ENCODE measurements at regions not wholly inside any gene's neighbourhood (a gene's known extent, or its start where the extent isn't known, plus 50 kb on each side); places are given as distances from the start of the nearest gene placed in this dataset.

DNA sequence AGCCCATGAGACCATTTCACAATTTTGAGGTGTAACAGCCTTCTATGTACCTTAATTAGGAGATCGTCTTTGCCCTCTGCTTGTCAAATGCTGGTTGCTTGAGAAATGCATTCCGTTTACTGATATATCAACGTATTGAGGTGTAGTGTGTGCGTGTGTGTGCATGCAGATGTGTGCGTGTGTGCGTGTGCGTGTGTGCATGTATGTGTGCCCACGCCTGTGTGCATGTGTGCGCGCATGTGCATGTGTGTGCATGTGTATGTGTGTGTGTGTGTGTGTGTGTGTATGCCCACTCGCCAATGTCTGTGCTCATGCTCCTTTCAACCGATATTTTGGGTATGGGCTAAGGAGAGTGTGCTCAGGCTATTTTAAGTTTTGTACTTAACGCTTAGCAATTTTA is 81.5 kb upstream of the ZFHX3 start:
- Histone ChIP-seq H3K4me3 (ENCODE audit: low read length) (no peak overlapping the region), H3K79me2 (ENCODE audit: control insufficient read depth, low read length) (no peaks in the 10 kb centered on the region), H3K9me2 (replicated peaks; ENCODE audit: control insufficient read depth, low read length) (no peaks in the 10 kb centered on the region), H3K9me3 (ENCODE audit: control insufficient read depth, insufficient read depth, low read length) (no peaks in the 10 kb centered on the region), H3K4me1 (ENCODE audit: control insufficient read depth, low read length) (no peaks in the 10 kb centered on the region), H3K36me3 (ENCODE audit: control insufficient read depth, low read length) (no peaks in the 10 kb centered on the region), H3K4me2 (ENCODE audit: low read length) (no peak overlapping the region), H3K27ac (ENCODE audit: low read depth, low read length) (no peak overlapping the region), H4K20me1 (ENCODE audit: control insufficient read depth, insufficient read depth, low read depth, low read length) (no peaks in the 10 kb centered on the region), H3F3A (ENCODE audit: control insufficient read depth, insufficient read depth) (no peaks in the 10 kb centered on the region), H3K27me3 (ENCODE audit: control insufficient read depth, low read length) (no peaks in the 10 kb centered on the region)
- TF ChIP-seq, protein P1, sequence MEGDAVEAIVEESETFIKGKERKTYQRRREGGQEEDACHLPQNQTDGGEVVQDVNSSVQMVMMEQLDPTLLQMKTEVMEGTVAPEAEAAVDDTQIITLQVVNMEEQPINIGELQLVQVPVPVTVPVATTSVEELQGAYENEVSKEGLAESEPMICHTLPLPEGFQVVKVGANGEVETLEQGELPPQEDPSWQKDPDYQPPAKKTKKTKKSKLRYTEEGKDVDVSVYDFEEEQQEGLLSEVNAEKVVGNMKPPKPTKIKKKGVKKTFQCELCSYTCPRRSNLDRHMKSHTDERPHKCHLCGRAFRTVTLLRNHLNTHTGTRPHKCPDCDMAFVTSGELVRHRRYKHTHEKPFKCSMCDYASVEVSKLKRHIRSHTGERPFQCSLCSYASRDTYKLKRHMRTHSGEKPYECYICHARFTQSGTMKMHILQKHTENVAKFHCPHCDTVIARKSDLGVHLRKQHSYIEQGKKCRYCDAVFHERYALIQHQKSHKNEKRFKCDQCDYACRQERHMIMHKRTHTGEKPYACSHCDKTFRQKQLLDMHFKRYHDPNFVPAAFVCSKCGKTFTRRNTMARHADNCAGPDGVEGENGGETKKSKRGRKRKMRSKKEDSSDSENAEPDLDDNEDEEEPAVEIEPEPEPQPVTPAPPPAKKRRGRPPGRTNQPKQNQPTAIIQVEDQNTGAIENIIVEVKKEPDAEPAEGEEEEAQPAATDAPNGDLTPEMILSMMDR (IDR thresholded peaks at IDR 0.05; ENCODE audit: low read depth, low read length, poor library complexity, severe bottlenecking): no peak
- no peak for TF ChIP-seq EZH2phosphoT487 (IDR thresholded peaks at IDR 0.05; ENCODE audit: borderline replicate concordance, low read length)

DNA sequence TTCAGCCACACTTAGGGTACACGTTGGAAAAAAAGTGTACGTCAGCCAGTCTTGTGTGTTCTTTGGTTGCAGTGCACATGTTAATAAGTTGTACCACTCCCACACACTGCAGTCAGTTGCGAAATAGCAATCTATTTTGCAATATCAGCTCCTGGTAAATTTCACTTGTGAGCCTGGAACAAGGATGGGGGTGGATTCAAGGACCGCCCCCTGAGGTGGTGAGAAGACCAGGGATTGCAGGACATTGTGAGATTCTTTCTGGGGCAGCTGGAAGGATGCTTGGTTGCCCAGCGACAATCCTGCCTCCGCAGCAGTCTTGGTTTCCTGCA is 78.6 kb upstream of the ZFHX3 start:
- H3K27ac ChIP-seq (ENCODE audit: low read depth, low read length): no peak overlapping the region
- no peaks in the 10 kb centered on the region for H3F3A ChIP-seq (ENCODE audit: control insufficient read depth, insufficient read depth)
- H3K79me2 ChIP-seq (ENCODE audit: control insufficient read depth, low read length): no peaks in the 10 kb centered on the region
- H3K9me3 ChIP-seq (ENCODE audit: control insufficient read depth, insufficient read depth, low read length): no peaks in the 10 kb centered on the region
- no peaks in the 10 kb centered on the region for H3K27me3 ChIP-seq (ENCODE audit: control insufficient read depth, low read length)
- H3K4me1 ChIP-seq (ENCODE audit: control insufficient read depth, low read length): no peaks in the 10 kb centered on the region
- H3K9me2 ChIP-seq (replicated peaks; ENCODE audit: control insufficient read depth, low read length): no peaks in the 10 kb centered on the region
- TF ChIP-seq, protein P1 (IDR thresholded peaks at IDR 0.05; ENCODE audit: low read depth, low read length, poor library complexity, severe bottlenecking): no peak
- no peak for TF ChIP-seq EZH2phosphoT487 (IDR thresholded peaks at IDR 0.05; ENCODE audit: borderline replicate concordance, low read length)
- no peak overlapping the region for H3K4me3 ChIP-seq (ENCODE audit: low read length)
- no peaks in the 10 kb centered on the region for H3K36me3 ChIP-seq (ENCODE audit: control insufficient read depth, low read length)
- H4K20me1 ChIP-seq (ENCODE audit: control insufficient read depth, insufficient read depth, low read depth, low read length): no peaks in the 10 kb centered on the region
- no peak overlapping the region for H3K4me2 ChIP-seq (ENCODE audit: low read length)

DNA sequence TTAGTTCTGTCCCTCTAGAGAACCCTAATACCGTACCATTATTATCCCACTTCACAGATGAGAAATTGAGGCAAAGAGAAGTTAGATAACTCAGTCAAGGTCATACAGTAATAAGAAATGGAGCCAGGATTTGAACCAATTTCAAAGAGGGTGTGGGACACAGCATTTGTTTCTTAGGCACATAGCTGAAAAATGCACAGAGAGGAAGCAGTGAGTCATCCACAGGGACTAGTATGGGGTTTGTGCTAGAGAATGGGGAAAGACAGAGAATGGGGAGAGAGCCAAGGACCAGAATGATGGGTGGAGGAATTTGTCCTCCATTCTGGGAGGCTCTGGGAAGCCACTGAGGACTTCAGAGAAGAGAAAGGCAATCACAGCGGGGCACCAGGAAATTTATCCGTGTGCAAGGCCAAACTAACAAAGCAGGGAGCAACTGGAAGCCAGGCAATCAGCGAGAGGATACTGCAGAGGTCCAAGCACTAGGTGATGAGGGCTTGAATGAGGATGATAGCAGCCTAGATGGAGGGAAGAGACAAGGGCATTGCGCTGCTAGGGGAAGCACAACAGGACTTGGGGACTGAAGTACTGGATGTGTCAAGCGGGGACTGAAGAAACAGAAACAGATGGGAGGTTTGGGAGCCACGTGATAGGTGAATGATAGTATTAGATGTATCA is 78.1 kb upstream of the ZFHX3 start:
- H3K4me3 ChIP-seq (ENCODE audit: low read length): no peak overlapping the region
- H3K9me2 ChIP-seq (replicated peaks; ENCODE audit: control insufficient read depth, low read length): no peaks in the 10 kb centered on the region
- H4K20me1 ChIP-seq (ENCODE audit: control insufficient read depth, insufficient read depth, low read depth, low read length): no peaks in the 10 kb centered on the region
- TF ChIP-seq, protein P1 (IDR thresholded peaks at IDR 0.05; ENCODE audit: low read depth, low read length, poor library complexity, severe bottlenecking): no peak
- no peak for TF ChIP-seq EZH2phosphoT487 (IDR thresholded peaks at IDR 0.05; ENCODE audit: borderline replicate concordance, low read length)
- H3K36me3 ChIP-seq (ENCODE audit: control insufficient read depth, low read length): no peaks in the 10 kb centered on the region
- H3K4me1 ChIP-seq (ENCODE audit: control insufficient read depth, low read length): no peaks in the 10 kb centered on the region
- no peak overlapping the region for H3K27ac ChIP-seq (ENCODE audit: low read depth, low read length)
- H3K27me3 ChIP-seq (ENCODE audit: control insufficient read depth, low read length): no peaks in the 10 kb centered on the region
- no peaks in the 10 kb centered on the region for H3K79me2 ChIP-seq (ENCODE audit: control insufficient read depth, low read length)
- H3F3A ChIP-seq (ENCODE audit: control insufficient read depth, insufficient read depth): no peaks in the 10 kb centered on the region
- no peaks in the 10 kb centered on the region for H3K9me3 ChIP-seq (ENCODE audit: control insufficient read depth, insufficient read depth, low read length)
- H3K4me2 ChIP-seq (ENCODE audit: low read length): no peak overlapping the region

All from DOHH2 (cell line).